Hypothalamus (tissue), 51 donors: ENCODE measurements at regions not wholly inside any gene's neighbourhood (a gene's known extent, or its start where the extent isn't known, plus 50 kb on each side); places are given as distances from the start of the nearest gene placed in this dataset.
"Not testable (repeated sequence)": the region's sequence is repeated elsewhere in the genome, so short reads cannot be mapped to it uniquely, and the experiment has no call there.

ENCODE experiments used
- DNase-seq, 51 donors: peaks; one replicate each; lab custom pipeline; 2025; lab: John Stamatoyannopoulos, UW

DNA sequence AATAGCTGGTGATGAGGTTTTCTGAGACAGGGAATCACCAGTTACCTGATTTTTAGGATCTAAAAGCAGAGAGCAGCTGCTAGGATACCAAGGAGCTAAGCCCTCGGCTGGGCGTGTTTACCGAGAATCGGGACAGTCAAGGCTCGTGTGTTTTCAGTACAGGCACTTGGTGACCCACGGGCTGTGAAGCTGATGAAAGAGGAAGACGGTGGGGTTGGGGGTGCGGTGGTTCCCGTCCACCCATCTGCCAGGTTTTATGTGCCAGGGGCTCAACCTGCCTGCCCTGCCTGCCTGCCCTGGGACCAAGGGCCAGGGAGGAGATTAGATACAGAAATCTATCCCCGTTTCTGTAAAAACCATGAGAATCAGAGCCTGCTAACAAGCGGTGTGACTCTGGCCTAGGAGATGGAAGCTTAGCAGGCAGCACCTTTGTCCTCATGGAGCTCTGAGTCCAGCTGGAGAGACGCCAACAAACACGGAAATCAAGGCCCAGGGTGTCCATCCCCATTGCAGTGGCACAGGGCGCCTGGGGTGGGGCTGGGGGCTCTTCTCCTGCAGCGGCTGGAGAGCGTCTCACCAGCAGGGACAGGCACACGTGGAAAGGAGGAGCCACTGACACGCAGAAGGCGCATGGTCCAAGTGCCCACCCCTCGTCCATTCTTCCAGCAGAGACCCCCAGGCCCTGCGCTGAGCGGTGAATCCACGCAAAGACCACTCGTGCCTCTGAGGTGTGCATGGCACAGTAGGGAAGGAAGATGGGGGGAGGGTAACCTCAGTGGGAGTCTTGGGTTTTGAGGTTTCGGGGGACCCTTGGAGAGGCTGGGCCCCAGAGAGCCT is 265.0 kb upstream of the TCERG1L start:
- DNase-seq: no peak

DNA sequence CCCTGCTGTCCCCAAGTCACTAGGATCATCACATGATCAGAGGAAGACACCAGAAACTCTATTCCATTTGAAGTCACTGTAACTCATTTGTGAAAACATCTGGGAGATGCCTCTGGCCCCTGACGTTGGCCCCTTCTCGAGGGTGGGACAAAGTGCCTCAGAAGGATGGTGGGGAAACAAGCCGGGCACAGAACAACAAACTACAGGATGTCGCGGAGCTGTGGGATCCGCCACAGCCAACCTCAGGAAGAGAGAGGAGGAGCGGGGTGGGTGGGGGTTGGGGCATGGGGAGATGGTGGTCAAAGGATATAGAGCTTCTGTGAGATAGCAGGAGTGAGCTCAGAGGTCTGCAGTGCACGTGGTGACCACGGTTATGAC is 265.6 kb upstream of the TCERG1L start:
- no peak for DNase-seq

DNA sequence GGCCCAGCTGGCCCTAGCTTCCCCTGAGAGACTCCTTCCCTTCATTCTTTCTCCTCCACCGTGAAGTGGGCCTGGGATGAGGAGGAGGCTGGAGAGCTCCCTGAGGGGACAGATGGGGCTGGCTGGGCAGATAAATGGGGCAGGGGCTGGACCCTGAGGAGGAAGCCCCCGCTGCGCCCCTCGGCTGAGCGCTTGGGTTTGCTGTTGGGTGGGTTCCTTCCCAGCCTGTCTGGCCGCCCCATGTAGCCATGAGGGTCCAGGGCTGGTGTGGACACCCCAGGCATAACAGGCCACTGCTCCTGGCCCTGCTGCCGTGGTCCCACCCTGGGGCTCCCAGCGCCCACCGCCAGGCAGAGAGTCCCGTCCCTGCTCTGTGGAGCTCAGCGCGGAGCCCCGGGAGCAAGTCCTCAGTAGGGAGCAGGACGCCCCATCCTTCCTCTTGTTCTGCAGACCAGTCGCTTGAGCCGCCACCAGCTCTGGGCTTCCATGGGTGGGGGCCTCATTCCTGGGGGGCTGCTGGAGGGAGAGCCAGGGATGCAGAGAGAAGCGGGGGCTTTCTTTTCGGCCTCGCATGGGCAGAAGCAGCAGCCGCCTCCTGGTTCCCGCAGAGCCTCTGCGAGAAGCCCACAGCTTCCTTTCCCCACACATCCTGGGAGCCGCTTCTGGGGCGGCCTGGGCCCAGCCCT is 266.4 kb upstream of the TCERG1L start:
- DNase-seq: no peak

DNA sequence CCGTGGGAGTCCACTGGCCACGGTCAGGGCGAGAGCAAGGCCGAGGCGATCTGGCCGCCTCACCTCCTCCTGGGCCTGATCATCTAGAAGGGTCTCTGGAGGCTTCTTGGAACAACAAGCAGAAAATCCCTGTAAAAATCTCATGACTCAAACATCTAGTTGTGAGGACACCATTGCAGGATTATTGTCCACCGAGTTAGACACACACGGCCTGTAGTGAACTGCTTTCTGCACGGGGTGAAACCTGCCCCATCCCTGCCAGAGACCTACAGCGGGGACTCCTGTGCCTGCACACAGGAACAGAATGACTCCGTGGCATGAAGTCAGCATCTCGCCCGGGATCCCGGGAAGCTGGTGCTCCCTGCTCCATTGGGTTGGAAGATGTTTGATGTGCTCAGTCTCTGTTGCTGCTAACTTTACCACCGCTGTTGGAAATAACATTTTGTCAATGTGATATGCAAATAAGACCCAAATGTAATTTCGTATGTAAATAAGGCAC is 267.0 kb upstream of the TCERG1L start:
- no peak for DNase-seq

DNA sequence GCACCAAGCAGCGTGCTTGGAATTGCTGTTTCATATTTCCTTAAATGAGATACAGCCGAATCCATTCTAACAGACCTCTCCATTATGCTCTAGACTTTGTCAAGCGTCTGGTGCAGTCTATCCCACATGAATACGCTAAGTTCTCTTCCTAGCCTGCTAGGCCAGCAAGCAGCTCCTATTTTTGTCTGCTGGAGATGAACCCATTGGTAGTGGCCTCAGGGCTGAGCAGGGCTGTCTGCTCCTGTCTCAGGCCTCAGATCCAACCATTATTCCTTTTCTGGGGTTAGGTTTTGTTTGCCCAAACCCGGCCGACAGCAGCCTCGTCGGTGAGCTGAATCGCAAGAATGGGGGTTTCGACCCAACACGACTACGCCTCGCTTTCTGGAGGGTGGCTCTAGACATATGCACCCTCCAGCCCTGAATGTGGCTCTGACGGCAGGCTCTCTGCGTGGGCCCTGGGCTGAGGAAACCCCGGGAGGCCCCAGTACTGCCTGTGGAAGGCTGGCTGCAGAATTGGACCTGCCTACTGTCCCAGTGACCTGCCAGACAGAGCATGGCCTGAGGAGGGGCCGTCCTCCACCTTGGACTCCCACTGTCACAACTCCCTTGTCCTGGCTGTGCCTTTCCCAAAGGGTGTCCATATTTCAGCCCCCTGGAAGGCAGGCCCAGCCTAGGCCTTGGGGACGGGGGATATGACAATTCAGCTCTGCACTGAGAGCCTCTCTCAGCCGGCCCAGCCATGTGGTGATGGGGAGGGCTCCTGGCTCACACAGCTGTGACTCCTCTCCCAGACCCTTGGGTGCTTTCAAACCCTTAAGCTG is 267.9 kb upstream of the TCERG1L start:
- no peak for DNase-seq

DNA sequence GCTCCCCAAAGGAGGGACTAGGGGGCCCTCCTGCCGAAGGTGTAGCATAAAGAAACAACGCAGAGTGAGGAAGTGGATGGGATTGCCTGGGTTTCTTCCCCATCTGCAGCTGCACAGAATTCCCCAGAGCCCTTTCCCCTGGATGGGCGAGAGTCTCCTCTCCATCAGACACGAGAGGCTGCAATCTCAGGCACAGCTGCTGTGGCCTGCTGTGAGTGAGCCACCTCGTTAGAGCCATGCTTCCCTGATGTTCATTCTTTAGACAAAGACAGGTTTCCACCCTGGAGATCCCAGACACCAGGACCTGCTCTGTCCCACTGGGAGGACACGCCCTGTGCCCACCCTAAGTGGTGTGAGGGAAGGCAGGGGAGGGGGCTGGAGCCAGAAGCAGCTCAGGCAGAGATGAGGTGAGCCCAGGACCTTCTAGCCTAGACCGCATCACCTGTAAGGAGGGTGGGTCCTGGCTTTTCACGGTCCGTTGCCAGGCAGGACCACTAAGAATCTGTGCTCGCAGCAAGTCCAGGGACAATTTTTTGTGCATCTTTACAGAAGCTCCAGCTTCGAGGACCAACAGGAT is 268.6 kb upstream of the TCERG1L start:
- no peak for DNase-seq

DNA sequence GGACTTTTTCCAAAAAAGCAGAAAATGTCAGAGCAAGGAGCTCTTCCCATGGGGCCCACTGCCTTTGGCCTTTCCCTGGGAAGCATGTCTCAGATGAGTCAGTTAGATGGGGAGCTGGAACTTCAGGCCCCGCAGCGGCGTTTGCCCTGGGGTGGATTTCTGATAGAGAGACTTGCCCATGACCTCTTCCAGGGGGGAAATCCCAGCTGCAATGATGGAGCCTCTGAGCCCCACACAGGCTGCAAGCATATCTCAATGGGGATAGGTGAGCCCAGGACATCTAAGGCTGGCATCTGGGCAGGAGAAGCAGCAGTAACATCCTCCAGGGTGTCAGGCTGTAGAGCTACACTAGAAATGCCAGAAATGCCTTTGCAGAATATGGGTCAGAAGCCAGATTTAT is 269.2 kb upstream of the TCERG1L start:
- no peak for DNase-seq

DNA sequence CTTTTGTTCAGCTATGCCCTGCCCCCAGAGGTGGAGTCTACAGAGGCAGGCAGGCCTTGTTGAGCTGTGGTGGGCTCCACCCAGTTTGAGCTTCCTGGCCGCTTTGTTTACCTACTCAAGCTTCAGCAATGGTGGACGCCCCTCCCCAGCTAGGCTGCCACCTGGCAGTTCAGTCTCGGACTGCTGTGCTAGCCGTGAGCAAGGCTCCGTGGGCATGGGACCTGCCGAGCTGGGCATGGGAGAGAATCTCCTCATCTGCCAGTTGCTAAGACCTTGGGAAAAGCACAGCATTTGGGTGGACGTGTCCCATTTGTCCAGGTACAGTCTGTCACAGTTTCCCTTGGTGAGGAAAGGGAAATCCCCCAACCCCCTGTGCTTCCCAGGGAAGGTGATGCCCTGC is 270.0 kb upstream of the TCERG1L start:
- DNase-seq: not testable (repeated sequence)

DNA sequence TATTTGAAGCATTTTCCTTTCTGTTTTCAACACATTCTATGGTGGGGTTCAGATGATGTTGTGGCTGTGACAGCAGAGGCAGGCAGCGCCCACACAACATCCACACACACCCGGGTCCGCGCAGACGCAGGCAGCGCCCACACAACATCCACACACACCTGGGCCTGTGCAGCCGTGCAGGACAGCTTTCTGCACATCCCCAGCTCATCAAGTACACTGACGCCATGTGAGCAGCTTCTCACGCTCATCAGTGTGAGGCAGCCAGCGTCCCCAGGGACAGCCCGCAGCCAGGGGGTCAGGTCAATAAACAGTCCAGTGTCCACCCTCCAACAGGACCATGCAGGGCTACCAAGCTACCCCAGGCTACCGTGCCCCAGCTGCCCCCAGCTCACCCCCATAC is 272.8 kb upstream of the TCERG1L start:
- no peak for DNase-seq

DNA sequence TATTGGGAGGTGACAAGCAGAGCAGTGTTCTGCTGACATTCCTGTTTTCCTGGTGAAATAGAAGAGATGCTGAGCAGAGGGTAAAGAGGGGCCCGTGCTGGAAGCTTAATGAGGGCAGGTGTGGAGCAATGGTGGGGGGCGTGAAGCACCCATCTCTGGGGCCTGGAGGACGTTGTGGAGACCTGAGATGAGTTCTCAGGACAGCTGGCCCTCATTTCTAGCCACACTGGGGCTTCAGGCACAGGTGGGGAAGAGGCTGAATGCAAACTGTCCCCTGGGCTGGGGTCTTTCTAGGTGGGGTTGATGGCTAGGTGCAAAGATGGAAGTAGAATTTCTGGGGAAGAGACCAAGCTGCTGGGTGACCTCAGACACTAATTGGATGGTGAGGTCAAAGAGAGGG is 274.2 kb upstream of the TCERG1L start:
- DNase-seq: no peak

DNA sequence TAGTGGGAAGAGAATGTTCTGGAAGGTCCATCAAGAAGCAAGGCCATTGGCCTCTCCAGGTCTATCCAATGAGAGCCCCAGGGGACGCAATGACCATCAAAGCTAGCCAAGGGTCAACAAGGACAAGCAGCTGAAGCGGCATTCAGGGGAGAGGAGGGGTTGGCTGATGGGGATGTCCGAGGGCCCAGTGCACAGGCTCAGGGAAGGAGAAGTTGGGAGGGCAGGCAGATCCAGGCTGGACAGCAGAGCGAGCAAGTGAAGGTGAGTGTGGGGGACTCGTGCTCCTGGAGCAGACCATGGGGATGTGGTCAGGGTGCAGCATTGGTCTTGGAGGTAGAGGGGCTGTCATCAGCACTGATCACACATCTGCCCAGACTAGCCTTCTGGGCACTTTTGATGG is 275.4 kb upstream of the TCERG1L start:
- no peak for DNase-seq

DNA sequence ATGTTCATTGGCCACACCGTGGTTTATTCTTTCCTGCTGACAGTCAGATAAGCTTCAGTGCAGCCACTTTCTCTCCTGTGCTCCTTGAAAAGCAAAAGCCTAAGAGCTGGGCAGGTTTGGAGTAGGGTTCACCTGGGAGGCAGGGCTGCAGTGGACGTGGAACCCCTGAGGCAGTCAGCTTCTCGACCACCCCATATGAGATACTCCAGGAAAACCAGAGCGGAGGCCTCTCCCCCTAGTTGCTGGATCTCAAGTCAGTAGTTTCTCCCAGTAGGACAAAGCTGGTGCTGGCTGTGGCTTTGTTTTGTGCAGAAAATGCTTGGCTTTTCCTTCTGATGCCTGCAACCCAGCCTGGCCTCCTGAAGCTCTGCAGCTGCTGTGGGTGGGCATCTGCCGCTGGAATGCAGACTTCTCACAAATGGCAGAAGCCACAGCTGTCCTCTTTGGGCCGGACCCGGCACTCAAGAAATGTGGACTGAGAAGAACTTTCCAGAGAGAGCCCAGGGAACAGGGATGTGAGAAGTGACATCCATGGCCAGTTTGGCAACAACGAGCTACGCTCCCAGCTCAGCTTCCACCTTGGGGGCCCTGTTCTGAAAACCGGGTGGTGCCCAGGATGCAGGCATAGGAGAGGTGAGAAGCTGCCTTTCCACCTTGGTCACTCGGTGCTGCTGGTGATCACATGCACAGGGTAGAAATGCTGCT is 276.6 kb upstream of the TCERG1L start:
- no peak for DNase-seq

DNA sequence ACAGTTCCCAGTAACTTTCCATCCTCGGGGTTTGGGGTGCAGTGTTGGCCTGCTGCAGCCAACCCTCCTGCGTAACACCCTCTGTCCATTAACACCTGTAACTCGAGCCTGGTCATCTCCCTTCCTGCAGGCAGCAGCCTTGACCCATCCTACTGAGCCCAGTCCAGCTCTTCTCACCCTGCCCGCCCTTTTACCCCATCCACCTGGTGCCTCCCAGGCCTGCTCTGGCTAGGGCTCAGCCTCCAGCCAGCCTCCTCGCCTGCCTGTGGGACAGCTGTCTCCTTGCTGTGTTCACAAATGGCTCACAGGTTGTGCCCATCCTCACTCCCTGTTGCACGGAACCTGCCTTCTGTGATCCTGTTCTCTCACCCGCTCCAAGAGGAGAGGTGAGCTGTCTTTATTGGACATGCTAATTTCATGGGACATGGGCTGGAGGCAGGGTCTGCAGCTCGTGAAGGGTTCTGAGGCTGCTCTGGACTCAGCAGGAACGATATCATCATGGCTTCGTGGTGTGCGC is 277.2 kb upstream of the TCERG1L start:
- DNase-seq: no peak

DNA sequence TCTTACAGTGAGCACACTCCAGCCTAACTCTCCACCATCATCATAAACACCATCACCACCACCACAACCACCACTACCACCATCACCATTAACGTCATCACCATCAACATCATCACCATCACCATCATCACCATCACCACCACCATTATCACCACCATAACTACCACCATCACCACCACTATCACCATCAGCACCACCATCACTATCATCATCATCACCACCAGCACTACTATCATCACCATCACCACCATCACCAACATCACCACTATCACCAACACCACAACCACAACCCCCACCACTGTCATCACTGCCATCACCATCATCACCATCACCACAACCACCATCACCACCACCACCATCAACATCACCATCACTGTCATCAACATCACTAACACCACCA is 279.0 kb upstream of the TCERG1L start:
- DNase-seq: no peak

DNA sequence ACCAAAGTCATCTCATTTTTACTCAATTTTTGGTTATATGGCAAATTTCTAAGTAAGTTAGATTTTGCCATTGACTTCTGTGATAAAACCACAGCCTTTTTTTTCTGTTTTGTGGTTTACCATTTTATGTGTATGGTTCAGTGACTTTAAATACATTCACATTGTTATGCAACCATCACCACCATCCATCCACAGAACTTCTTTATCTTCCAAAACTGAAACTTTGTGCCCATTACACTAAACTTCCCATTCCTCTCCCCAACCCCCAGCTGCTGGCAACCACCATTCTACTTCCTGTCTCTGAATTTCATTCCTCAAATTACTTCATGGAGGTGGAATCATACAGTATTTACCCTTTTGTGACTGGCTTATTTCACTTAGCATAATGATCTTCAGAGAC is 280.4 kb upstream of the TCERG1L start:
- DNase-seq: no peak

DNA sequence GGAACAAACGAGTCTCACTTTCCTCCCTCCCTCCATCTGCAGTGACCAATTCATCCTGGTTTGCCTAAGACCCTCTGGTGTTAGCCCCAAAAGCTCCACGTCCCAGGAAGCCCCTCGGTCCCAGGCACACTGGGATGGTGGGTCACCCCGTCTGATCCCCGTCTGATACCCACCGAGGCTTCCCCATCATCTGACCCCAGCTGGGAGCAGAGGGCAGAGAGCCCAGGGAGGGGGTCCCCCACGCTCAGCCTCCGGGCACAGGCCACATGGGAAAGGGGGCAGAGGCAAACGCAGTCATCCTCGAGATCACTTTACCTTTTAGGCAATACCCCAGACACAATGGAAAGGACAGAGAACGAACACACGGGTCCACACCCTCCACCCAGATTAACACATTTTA is 291.6 kb upstream of the PPP2R2D start:
- DNase-seq: no peak

DNA sequence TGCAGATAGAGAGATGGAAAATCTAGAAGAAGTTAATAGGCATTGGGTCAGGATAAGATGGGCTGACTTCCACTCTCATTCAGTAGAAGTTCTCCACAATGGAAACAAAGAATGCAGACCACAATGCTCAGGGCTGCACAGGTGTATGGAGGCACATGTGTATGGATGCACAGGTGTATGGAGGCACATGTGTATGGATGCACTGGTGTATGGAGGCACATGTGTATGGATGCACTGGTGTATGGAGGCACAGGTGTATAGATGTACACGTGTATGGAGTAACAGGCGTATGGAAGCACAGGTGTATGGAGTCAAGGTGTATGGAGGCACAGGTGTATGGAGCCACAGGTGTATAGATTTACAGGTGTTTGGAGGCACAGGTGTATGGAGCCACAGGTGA is 285.7 kb upstream of the PPP2R2D start:
- DNase-seq: no peak

DNA sequence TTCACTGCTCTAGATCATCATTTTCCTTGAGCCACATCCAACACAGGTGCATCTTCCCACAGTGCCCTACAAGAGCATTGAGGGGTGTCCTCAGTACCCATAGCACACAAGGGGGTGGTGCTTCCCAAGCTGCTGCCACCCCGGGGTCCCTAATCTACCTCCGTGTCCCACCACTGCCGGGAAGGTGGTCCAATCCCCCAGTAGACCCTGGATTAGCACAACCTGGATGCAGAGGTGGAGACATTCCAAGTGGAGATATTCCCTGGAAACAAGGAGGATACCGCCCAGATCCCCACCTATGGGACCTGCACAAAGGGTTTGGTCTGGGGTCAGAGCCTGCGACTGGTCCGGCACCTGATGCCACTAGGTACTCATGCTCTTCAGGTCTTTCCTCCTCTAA is 284.8 kb upstream of the PPP2R2D start:
- DNase-seq: no peak

DNA sequence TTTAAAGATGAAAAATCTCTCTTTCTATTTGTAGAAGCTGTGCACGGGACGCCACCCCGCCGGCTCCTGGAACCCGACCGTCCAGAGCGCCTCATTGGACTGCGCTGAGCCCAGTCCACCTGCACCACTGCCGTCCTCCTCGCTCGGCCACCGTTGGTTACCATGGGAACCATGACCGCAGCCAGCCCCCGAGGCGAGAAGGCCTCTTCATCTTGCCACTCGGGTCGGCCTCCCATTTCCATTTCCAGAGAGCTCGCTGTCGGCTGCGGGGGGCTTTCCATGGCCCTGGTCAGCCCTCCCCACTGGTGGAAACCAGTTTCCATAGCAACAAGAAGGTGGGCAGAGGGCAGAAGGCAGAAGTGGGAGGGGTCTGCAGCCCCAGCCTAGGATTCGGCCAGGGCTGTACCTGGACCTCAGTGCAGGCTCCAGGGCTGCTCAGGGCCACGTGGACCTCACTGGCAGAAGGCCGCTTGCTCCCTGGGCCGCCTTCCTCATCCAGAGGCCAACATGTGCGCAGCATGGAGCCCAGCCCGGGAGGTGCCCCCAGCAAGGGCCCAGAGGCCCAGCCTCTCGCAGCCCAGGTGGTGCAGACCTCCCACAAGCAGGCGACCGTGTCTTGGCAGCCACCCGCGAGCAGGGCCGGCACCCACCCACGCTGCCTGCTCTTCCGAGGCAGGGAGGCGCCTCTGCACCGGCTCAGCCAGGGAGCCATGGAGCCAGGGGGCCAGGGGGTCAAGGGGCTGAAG is 283.5 kb upstream of the PPP2R2D start:
- peak in 5 of 51 donors; percentile 4 to 31 (median 21) for DNase-seq
